ENCODE measurements at regions not wholly inside any gene's neighbourhood (a gene's known extent, or its start where the extent isn't known, plus 50 kb on each side); places are given as distances from the start of the nearest gene placed in this dataset.

DNA sequence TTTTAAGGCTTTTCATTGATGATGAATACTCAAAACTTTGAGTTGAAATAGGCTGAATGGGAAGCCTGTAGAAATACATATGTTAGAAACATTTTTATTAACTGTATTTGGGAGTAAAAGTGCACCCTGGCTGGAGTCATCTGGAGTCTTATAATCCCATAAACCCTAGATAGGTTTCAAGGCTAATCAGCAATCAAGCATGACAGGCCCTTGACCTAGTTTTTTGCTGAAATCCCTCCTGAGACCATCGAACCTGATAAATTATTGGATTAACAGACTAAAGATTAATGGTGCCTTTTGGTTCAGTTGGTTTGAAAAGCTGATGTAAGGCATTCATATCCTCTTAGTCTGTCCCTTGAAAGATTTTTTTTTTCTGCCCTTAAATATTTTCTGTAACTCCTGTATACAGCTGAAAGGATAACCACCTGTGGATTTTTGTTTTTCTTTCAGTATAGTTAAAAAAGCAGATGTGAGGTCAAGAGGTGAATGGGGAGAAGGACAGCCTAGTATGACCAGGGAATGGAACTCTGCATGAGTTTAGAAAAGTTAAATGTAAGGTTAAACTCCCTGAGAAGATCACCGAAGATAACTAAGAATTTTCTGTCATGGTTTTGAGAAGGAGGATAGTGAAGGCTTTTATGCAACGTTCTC is 69.4 kb upstream of the STXBP5L start:
- no peak for DNase-seq

DNA sequence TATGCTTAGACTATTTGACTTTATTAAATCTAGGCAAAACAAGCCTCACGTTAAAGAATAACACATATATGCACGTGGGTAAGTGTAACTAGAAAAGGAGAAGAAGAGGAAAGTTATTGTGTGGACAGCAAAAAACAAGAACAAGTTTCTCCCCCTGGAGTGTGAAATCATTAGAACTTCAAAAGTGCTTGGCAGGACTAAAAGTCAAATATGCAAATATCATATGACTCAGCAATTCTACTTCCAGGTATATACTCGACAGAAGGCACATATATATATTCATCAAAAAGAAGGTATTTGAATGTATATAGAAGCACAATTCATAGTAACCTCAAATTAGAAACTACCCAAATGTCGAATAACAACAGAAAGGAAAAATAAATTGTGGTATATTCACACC is 68.9 kb upstream of the STXBP5L start:
- no peak for DNase-seq

DNA sequence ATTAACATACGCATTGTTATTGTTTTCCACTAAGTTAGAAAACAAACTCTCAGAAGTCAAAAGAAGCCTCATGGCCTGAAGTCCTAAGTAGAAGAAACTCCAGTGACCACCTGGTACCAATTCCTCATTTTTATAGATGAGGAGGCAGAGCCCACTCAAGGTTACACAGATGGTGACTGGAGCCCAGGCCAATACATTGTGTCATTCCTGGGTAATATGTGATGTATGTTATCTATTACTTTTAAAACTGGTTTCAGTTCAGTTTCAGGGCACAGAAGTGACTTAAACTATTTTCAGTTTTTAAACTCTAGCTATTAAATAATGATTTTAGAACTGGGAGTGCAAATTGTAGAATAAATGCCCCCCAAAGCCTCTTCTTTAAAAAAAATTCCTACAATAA is 66.7 kb upstream of the STXBP5L start:
- no peak for DNase-seq

DNA sequence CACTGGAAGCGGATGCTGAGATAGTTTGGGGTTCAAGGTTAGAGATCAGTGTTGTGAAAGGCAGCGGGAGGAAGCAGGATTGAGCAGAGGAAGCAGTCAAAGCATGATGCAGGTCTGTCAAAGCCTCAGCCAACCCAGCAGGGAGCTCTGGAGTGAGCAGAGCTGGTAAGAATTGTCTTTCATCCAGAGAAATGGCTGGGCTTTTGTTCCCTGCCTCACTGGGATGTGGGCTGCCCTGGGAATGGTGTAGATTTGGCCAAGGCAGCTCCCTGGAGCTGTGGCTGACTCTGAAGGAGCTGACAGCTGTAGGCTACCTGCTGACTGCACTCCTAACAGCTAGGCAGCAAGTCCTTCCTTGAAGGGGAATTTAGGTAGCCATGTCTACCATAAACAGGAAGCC is 61.9 kb upstream of the STXBP5L start:
- DNase-seq, result no peak

DNA sequence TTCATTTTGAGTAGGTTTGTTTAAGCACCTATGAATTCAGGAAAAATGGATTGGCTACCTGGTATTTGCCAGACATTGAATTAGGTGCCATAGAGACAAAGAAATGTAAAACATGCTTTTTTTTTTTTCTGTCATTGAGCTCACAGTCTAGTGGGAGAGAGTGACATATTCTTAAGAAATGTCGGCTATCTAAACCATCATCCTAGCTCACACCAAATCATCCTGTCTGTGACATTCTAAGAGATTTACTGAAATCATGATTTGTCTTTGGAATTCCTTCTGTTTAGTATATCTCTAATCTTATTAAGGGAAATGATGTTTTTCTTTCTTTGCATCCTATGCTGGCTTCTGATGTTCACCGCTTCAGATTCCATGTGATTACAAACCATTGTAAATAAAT is 59.5 kb upstream of the STXBP5L start:
- no peak for DNase-seq

DNA sequence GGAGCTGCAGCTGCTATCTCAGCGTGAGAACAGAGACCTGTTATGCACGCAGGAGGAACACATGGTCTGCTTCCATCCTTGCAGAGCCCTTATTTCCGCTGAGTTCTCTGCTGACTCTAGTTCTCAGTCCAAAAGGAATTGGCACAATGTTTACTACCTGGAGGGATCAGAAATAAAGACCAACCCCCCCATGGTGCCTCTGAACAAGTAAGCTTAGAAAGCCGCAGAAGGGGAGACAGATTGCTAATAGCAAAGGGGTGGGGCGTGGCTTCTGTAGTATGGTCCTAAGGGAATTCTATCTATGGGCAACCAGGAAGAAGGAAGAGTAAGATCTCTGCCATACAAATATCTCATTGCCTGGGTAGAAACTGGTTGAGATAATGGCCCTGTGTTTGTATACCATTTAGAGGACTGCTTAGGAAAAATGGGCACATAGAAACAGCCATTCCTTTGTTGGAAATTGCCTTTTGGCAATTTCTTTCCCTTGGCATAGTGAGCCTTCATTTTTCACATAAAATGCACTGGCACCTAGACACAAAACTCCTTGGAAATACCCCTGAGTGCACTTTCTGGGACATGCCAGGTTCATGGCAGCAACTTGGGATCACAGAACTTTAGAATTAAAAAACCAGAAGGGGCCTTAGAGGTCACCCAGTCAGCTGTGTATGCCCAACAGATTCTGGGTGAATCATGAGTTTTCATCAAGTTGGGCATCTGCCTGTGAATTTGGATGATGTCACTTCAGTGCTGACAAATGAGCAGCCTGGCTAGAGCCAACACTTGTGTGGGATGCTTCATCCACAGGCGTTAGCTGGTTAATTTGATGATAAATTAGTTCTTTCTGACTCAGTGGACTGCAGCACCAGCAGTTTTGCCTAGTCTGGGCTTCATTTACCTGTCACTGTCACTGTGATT is 57.4 kb upstream of the STXBP5L start:
- peak; percentile 55 for DNase-seq

DNA sequence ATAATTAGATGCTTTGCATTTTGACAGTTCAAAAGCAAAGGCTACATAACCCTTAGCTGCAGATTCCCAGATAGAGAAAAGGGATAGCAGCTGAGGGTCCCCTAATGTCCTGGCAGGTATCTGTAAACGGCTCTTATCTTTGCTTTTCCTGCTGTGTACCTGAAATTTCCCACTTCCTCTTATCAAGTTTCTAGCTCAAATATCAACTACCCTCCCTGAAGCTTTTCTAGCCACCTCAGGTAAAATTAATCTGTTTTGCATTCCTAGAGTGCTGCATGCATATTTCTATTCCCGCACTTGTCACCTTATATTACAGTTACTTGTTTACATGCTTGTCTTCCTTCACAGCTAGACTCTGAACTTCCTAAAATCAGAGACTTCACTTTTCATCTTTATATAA is 55.6 kb upstream of the STXBP5L start:
- DNase-seq, result no peak

DNA sequence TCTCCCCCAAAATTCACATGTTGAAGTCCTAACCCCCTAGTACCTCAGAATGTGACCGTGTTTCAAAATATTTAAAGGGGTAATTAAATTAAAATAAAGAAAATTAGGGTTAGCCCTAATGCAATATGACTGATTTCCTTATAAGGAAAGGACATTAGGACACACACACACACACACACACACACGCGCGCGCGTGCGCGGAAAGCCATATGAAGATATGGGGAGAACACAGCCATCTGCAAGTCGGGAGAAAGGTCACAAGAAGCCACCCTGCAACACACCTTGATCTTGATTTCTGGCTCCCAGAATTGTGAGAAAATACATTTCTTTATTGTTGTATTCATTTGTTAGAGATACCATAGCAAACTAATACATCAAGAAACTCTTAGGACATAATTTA is 54.6 kb upstream of the STXBP5L start:
- no peak for DNase-seq

DNA sequence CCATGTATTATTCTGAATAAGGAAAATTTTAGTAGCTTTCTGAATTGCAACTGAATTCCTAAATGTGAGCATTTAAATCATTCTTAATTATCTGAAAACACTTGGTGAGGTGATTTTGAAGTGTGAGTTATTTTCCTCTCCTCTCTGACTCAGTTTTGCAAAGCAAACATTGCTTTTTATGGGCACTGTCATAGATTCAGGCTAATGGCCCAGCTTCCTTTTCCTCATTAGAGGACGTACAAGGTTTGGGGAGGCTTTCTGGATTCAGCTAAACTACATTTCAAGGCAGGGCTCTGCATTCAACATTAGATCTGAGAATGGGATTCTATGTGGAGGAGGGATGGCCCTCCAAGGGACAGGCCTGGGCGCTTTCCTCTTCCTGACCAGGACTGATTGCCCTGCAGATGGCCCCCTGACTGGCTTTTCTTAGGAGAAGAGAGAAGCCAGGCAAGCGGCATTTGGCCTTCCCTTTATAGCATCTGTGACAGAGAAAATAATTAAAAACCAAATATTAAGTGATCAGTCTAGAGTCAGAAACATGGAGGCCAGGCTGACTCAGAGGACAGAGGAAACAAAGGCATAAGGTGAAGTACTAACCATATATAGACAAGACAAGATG is 53.0 kb upstream of the STXBP5L start:
- DNase-seq, result no peak

DNA sequence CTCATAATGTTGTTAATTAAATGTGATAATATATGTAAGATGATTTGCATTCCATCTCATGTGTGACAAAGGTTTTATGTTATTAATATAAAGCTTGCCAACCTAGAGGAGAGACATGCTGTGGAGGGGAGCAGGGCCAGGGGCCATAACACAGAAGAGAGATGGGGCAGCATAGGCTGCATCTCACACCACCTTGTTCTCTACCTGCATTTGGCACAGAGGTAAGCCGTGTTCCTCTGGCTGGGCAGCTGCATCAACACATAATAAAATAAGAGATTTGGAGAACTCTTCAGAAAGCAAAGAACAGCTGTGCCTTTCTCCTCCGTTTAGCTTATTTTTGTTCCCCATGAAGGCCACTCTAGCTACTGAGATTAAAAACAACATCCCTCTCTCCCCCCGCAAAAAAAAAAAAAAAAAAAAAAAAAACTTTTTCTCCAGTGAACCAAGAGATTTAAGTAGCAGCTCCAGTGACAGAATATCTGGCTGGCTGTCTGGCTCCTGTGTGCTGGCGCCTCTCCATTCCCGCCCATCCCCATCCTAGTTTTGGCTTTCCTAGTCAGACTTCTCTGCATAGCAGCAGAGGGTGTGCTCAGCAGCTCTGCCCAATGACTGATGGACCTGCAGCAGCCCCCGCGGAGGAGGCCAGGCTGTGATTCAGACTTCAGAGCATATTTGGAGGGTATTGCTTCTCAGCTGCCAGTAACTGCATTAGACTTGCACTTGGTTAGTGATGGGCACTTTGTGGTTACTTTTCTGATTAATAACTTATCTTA is 52.2 kb upstream of the STXBP5L start:
- DNase-seq, result no peak
